ENCODE measurements at regions not wholly inside any gene's neighbourhood (a gene's known extent, or its start where the extent isn't known, plus 50 kb on each side); places are given as distances from the start of the nearest gene placed in this dataset.

- H3K27me3 Mint-ChIP-seq (ENCODE audit: low read depth): peaks cover 13% of the 10 kb centered on the region
- H3K27ac Mint-ChIP-seq (ENCODE audit: unreplicated experiment): no peak overlapping the region
- DNase-seq (ENCODE audit: low spot score): no peak
- no peaks in the 10 kb centered on the region for H3K9me3 Mint-ChIP-seq (ENCODE audit: low read depth)
- H3K36me3 Mint-ChIP-seq (ENCODE audit: low read depth): peaks cover 4% of the 10 kb centered on the region
- no peaks in the 10 kb centered on the region for H3K4me1 Mint-ChIP-seq (ENCODE audit: low read depth)
- TF ChIP-seq CTCF (IDR thresholded peaks at IDR 0.05): no peak
- no peak overlapping the region for H3K4me3 Mint-ChIP-seq (ENCODE audit: unreplicated experiment)
These were observed 265.1 kb upstream of the CDYL start for GRCh38 chr6:4510906-4511640.

DNA sequence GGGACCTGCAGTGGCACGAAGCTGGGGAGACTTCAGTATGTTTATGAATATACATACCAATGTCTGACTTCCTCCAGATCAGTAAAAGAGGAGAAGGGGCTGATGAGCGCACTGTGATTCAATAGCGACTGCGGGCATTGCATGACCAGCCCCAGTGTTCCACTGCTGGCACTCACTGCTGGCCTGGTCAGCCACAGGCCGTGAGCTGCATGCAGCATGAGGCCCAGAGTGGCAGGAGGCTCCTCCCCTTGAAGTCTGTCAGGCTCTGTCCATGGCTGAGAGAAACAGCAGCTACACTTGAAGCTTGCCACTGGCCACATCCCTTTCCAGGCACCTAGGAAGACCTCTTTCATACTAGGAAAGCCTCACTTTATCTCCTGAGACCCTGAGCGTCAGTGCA is 265.9 kb upstream of the CDYL start:
- Mint-ChIP-seq H3K27ac (ENCODE audit: unreplicated experiment) (no peak overlapping the region), H3K9me3 (ENCODE audit: low read depth) (no peaks in the 10 kb centered on the region), H3K36me3 (ENCODE audit: low read depth) (peaks cover 4% of the 10 kb centered on the region), H3K4me1 (ENCODE audit: low read depth) (no peaks in the 10 kb centered on the region), H3K4me3 (ENCODE audit: unreplicated experiment) (no peak overlapping the region), H3K27me3 (ENCODE audit: low read depth) (peaks cover 12% of the 10 kb centered on the region)
- no peak for TF ChIP-seq CTCF (IDR thresholded peaks at IDR 0.05)
- DNase-seq (ENCODE audit: low spot score): no peak

- Mint-ChIP-seq H3K27ac (ENCODE audit: unreplicated experiment) (no peak overlapping the region), H3K4me1 (ENCODE audit: low read depth) (no peaks in the 10 kb centered on the region), H3K27me3 (ENCODE audit: low read depth) (peaks cover 10% of the 10 kb centered on the region), H3K9me3 (ENCODE audit: low read depth) (no peaks in the 10 kb centered on the region), H3K36me3 (ENCODE audit: low read depth) (peaks cover 4% of the 10 kb centered on the region), H3K4me3 (ENCODE audit: unreplicated experiment) (no peak overlapping the region)
- no peak for DNase-seq (ENCODE audit: low spot score)
- no peak for TF ChIP-seq CTCF (IDR thresholded peaks at IDR 0.05)
These were observed 266.7 kb upstream of the CDYL start for GRCh38 chr6:4509506-4509905.

DNA sequence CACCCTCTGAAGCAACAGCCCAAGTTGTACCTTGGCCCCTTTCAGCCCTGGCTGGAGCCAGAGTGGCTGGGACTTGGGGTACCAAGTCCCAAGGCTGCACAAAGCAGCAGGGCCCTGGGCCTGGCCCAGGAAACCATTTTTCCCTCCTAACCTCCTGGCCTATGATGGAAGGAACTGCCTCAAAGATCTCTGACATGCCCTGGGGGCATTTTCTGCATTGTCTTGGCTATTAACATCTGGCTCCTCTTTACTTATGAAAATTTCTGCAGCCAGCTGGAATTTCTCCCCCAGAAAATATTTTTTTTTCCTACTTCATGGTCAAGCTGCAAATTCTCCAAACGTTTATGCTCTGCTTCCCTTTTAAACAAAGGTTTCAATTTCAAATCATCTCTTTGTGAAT is 269.4 kb upstream of the CDYL start:
- Mint-ChIP-seq H3K27me3 (ENCODE audit: low read depth) (no peaks in the 10 kb centered on the region), H3K4me3 (ENCODE audit: unreplicated experiment) (no peak overlapping the region), H3K9me3 (ENCODE audit: low read depth) (no peaks in the 10 kb centered on the region), H3K4me1 (ENCODE audit: low read depth) (no peaks in the 10 kb centered on the region), H3K36me3 (ENCODE audit: low read depth) (peaks cover 3% of the 10 kb centered on the region), H3K27ac (ENCODE audit: unreplicated experiment) (no peak overlapping the region)
- TF ChIP-seq CTCF (IDR thresholded peaks at IDR 0.05): no peak
- no peak for DNase-seq (ENCODE audit: low spot score)

- no peak overlapping the region for H3K27ac Mint-ChIP-seq (ENCODE audit: unreplicated experiment)
- peaks cover 3% of the 10 kb centered on the region for H3K36me3 Mint-ChIP-seq (ENCODE audit: low read depth)
- H3K4me1 Mint-ChIP-seq (ENCODE audit: low read depth): no peaks in the 10 kb centered on the region
These were observed 270.0 kb upstream of the CDYL start for GRCh38 chr6:4506223-4506622.

More at GRCh38 chr6:4506223-4506622, 270.0 kb upstream of the CDYL start:
- no peak for TF ChIP-seq CTCF (IDR thresholded peaks at IDR 0.05)
- DNase-seq (ENCODE audit: low spot score): no peak
- Mint-ChIP-seq H3K9me3 (ENCODE audit: low read depth) (no peaks in the 10 kb centered on the region), H3K4me3 (ENCODE audit: unreplicated experiment) (no peak overlapping the region), H3K27me3 (ENCODE audit: low read depth) (no peaks in the 10 kb centered on the region)

All from chondrocyte (in vitro differentiated cells).